SK-N-SH treated with all-trans-retinoic acid at 6 μM for 48 hours (cell line): ENCODE measurements at regions not wholly inside any gene's neighbourhood (a gene's known extent, or its start where the extent isn't known, plus 50 kb on each side); places are given as distances from the start of the nearest gene placed in this dataset.

Experiments used
- ATAC-seq: fragments of 200-7000 bp; cut with Tn5 transposase; 3 replicates; pipeline ENCODE4 v1.9.1; 2020; ENCODE audit warnings: mild to moderate bottlenecking, moderate library complexity
- ARNTL ChIP-seq: fragments of 450-650 bp; formaldehyde crosslinking; IDR thresholded peaks from 2 replicates; pipeline ENCODE4 v1.5.0; 2020; ENCODE audit warnings: low read depth, mild to moderate bottlenecking, moderate library complexity, borderline replicate concordance
- BACH2 ChIP-seq: fragments of 250-450 bp; sonication (Bioruptor Pico); IDR thresholded peaks from 2 replicates; pipeline ENCODE4 v1.9.0; 2021; ENCODE audit warnings: mild to moderate bottlenecking, borderline replicate concordance
- CREB5 ChIP-seq: fragments of 250-450 bp; sonication (Bioruptor Pico); IDR thresholded peaks from 2 replicates; pipeline ENCODE4 v1.5.1; 2020; ENCODE audit warnings: low read depth, mild to moderate bottlenecking, moderate library complexity
- CSDC2 ChIP-seq: fragments of 250-450 bp; sonication (Bioruptor Pico); IDR thresholded peaks from 2 replicates; pipeline ENCODE4 v1.5.0; 2020; ENCODE audit warnings: mild to moderate bottlenecking, moderate library complexity
- CSRNP3 ChIP-seq: fragments of 250-450 bp; sonication (Bioruptor Pico); IDR thresholded peaks from 2 replicates; pipeline ENCODE4 v1.5.1; 2021; ENCODE audit warnings: mild to moderate bottlenecking, moderate library complexity
- ESRRG ChIP-seq: fragments of 250-450 bp; sonication (Bioruptor Pico); IDR thresholded peaks from 2 replicates; pipeline ENCODE4 v1.6.1; 2021; ENCODE audit warnings: mild to moderate bottlenecking
- GLIS3 ChIP-seq: fragments of 250-450 bp; sonication (Bioruptor Pico); IDR thresholded peaks from 2 replicates; pipeline ENCODE4 v1.5.0; 2020; ENCODE audit warnings: mild to moderate bottlenecking, moderate library complexity
- ISL1 ChIP-seq: fragments of 250-450 bp; sonication (Bioruptor Pico); IDR thresholded peaks from 2 replicates; pipeline ENCODE4 v2.1.2; 2022; ENCODE audit warnings: mild to moderate bottlenecking, moderate library complexity
- OSR1 ChIP-seq: fragments of 250-450 bp; sonication (Bioruptor Pico); IDR thresholded peaks from 2 replicates; pipeline ENCODE4 v1.8.0; 2022; ENCODE audit warnings: moderate library complexity, mild to moderate bottlenecking, inconsistent platforms
- PATZ1 ChIP-seq: fragments of 250-450 bp; sonication (Bioruptor Pico); IDR thresholded peaks from 2 replicates; pipeline ENCODE4 v1.8.0; 2020; ENCODE audit warnings: mild to moderate bottlenecking, moderate library complexity, borderline replicate concordance
- PPARA ChIP-seq: fragments of 250-450 bp; sonication (Bioruptor Pico); IDR thresholded peaks from 2 replicates; pipeline ENCODE4 v1.5.0; 2020; ENCODE audit warnings: mild to moderate bottlenecking, borderline replicate concordance
- RARB ChIP-seq: fragments of 250-450 bp; sonication (Bioruptor Pico); IDR thresholded peaks from 2 replicates; pipeline ENCODE4 v1.8.0; 2021; ENCODE audit warnings: mild to moderate bottlenecking, moderate library complexity
- SNAI2 ChIP-seq: fragments of 250-450 bp; sonication (Bioruptor Pico); IDR thresholded peaks from 2 replicates; pipeline ENCODE4 v1.5.0; 2020; ENCODE audit warnings: mild to moderate bottlenecking, moderate library complexity
- TCF4 ChIP-seq: fragments of 250-450 bp; sonication (Bioruptor Pico); IDR thresholded peaks from 2 replicates; pipeline ENCODE4 v1.8.0; 2021; ENCODE audit warnings: mild to moderate bottlenecking, moderate library complexity, borderline replicate concordance
- TSHZ2 ChIP-seq: fragments of 250-450 bp; sonication (Bioruptor Pico); IDR thresholded peaks from 2 replicates; pipeline ENCODE4 v1.5.0; 2020; ENCODE audit warnings: mild to moderate bottlenecking, moderate library complexity
- ZC3H10 ChIP-seq: fragments of 250-450 bp; sonication (Bioruptor Pico); IDR thresholded peaks from 2 replicates; pipeline ENCODE4 v1.5.1; 2021; ENCODE audit warnings: mild to moderate bottlenecking, moderate library complexity
- ZFP3 ChIP-seq: fragments of 250-450 bp; sonication (Bioruptor Pico); IDR thresholded peaks from 2 replicates; pipeline ENCODE4 v1.5.0; 2020; ENCODE audit warnings: mild to moderate bottlenecking, moderate library complexity
- ZFP30 ChIP-seq: fragments of 450-650 bp; formaldehyde crosslinking; IDR thresholded peaks from 2 replicates; pipeline ENCODE4 v1.5.0; 2022; ENCODE audit warnings: mild to moderate bottlenecking, moderate library complexity
- ZNF565 ChIP-seq: fragments of 450-650 bp; formaldehyde crosslinking; conservative IDR thresholded peaks from 2 replicates; pipeline ENCODE4 v1.5.0; 2020; ENCODE audit warnings: low read depth, mild to moderate bottlenecking, moderate library complexity
- ZNF70 ChIP-seq: fragments of 450-650 bp; formaldehyde crosslinking; IDR thresholded peaks from 2 replicates; pipeline ENCODE4 v1.5.0; 2020; ENCODE audit warnings: mild to moderate bottlenecking, moderate library complexity
- ZNF8 ChIP-seq: fragments of 450-650 bp; formaldehyde crosslinking; IDR thresholded peaks from 2 replicates; pipeline ENCODE4 v1.5.0; 2020; ENCODE audit warnings: mild to moderate bottlenecking, moderate library complexity

- no peak for ATAC-seq
Measured at GRCh38 chr7:123327661-123328060, 127.9 kb upstream of the SLC13A1 start.

GRCh38 chr7:123324283-123324682 is 124.5 kb upstream of the SLC13A1 start:
- no peak for TF ChIP-seq ZNF565
- no peak for TF ChIP-seq ESRRG (CRISPR knock-in tag)
- TF ChIP-seq GLIS3 (CRISPR knock-in tag): no peak
- no peak for TF ChIP-seq ZNF70 (CRISPR knock-in tag)
- TF ChIP-seq ARNTL (CRISPR knock-in tag): no peak
- TF ChIP-seq ISL1 (CRISPR knock-in tag): no peak
- TF ChIP-seq PATZ1: no peak
- no peak for TF ChIP-seq PPARA
- TF ChIP-seq TCF4 (CRISPR knock-in tag): no peak
- TF ChIP-seq OSR1: no peak
- TF ChIP-seq CSDC2 (CRISPR knock-in tag): no peak
- TF ChIP-seq ZC3H10 (CRISPR knock-in tag): no peak
- no peak for TF ChIP-seq ZFP3 (CRISPR knock-in tag)
- TF ChIP-seq CREB5 (CRISPR knock-in tag): no peak
- TF ChIP-seq TSHZ2 (CRISPR knock-in tag): no peak
- TF ChIP-seq ZNF8 (CRISPR knock-in tag): no peak
- TF ChIP-seq BACH2 (CRISPR knock-in tag): no peak
- no peak for TF ChIP-seq SNAI2 (CRISPR knock-in tag)
- no peak for TF ChIP-seq RARB (CRISPR knock-in tag)
- TF ChIP-seq CSRNP3: no peak
- ATAC-seq: no peak

More at GRCh38 chr7:123327661-123328060, 127.9 kb upstream of the SLC13A1 start:
- TF ChIP-seq ESRRG (CRISPR knock-in tag) (no peak), ZNF8 (CRISPR knock-in tag) (no peak), RARB (CRISPR knock-in tag) (no peak), ZFP30 (no peak), BACH2 (CRISPR knock-in tag) (no peak), TSHZ2 (CRISPR knock-in tag) (no peak), CSRNP3 (no peak)
